Endothelial cell of umbilical vein (primary cell): ENCODE measurements at regions not wholly inside any gene's neighbourhood (a gene's known extent, or its start where the extent isn't known, plus 50 kb on each side); places are given as distances from the start of the nearest gene placed in this dataset.

Source experiments
- BruUV-seq: library from RNA; stranded (reverse); fragments of 400-500 nt; replicated peaks from 2 replicates; lab custom pipeline; 2021; lab: Mats Ljungman, UMichigan
- CTCF ChIA-PET: fragments of 300-600, 350-600 bp; sonication (Branson Sonifier 250); formaldehyde crosslinking; loops from one replicate; lab custom pipeline; 2021; ENCODE audit warnings: antibody characterized with exemption, inconsistent platforms; lab: Charles Lee
- POLR2A ChIA-PET: fragments of 300-600, 350-600 bp; sonication (Branson Sonifier 250); formaldehyde crosslinking; loops from one replicate; lab custom pipeline; 2021; ENCODE audit warnings: antibody characterized with exemption, inconsistent platforms; lab: Charles Lee
- DNase-seq: peaks from one replicate; pipeline ENCODE4 v3.0.0-alpha.2; 2011; ENCODE audit warnings: low read depth, low spot score
- FAIRE-seq: peaks from 2 replicates; lab custom pipeline; 2011; peaks lifted over from hg19 to GRCh38; lab: Jason Lieb, UNC
- H2AFZ ChIP-seq: 2 replicates; pipeline ENCODE4 v1.6.0; 2012; ENCODE audit warnings: low read depth, low read length, control low read depth, inconsistent platforms
- H3K27ac ChIP-seq: 2 replicates; pipeline ENCODE4 v1.5.1; 2011; ENCODE audit warnings: low read depth, mild to moderate bottlenecking, control low read depth, low read length, moderate library complexity; ENCODE audit not compliant: insufficient read depth
- H3K27me3 ChIP-seq, 2 experiments: 2 replicates each; pipeline versions ENCODE4 v1.6.0 to v1.6.1; 2011; ENCODE audit warnings: low read length in 2 of 2, mixed read lengths in 1 of 2; ENCODE audit not compliant: control insufficient read depth in 2 of 2, insufficient read depth in 2 of 2
- H3K36me3 ChIP-seq, 2 experiments: 2 replicates in 1 of 2; 3 replicates in 1 of 2; pipeline ENCODE4 v1.5.1; 2011; ENCODE audit warnings: low read length in 2 of 2, mild to moderate bottlenecking in 1 of 2, moderate library complexity in 1 of 2; ENCODE audit not compliant: control insufficient read depth in 2 of 2, insufficient read depth in 2 of 2; ENCODE audit errors: extremely low read depth in 1 of 2
- H3K4me1 ChIP-seq: 3 replicates; pipeline ENCODE4 v1.5.1; 2011; ENCODE audit warnings: mild to moderate bottlenecking, low read length; ENCODE audit not compliant: control insufficient read depth, insufficient read depth; ENCODE audit errors: extremely low read depth
- H3K4me2 ChIP-seq: 2 replicates; pipeline ENCODE4 v1.6.1; 2011; ENCODE audit warnings: low read length, control low read depth, mixed read lengths; ENCODE audit not compliant: insufficient read depth
- H3K4me3 ChIP-seq, 3 experiments: fragments of 200-600 bp in 1 of 3; sonication (generic), shearing (Covaris generic) in 1 of 3; replicated peaks in 1 of 3; 2 replicates each; pipeline ENCODE4 v1.5.1; 2011 to 2016; ENCODE audit warnings: control low read depth in 3 of 3, low read length in 3 of 3, mild to moderate bottlenecking in 2 of 3, inconsistent platforms in 1 of 3, low read depth in 1 of 3, moderate library complexity in 1 of 3; ENCODE audit not compliant: insufficient read depth in 1 of 3
- H3K79me2 ChIP-seq: 2 replicates; pipeline ENCODE4 v1.6.0; 2012; ENCODE audit warnings: low read length, inconsistent platforms; ENCODE audit not compliant: control insufficient read depth, insufficient read depth
- H3K9ac ChIP-seq: replicated peaks from 2 replicates; pipeline ENCODE3; 2011; ENCODE audit warnings: low read length, control low read depth; ENCODE audit not compliant: insufficient read depth; ENCODE audit errors: extremely low read depth
- H3K9me1 ChIP-seq: replicated peaks from 3 replicates; pipeline ENCODE4 v1.6.0; 2011; ENCODE audit warnings: mild to moderate bottlenecking, low read length; ENCODE audit not compliant: control insufficient read depth, insufficient read depth; ENCODE audit errors: extremely low read depth
- H3K9me3 ChIP-seq: replicated peaks from 2 replicates; pipeline ENCODE4 v1.5.1; 2012; ENCODE audit warnings: low read length, inconsistent platforms; ENCODE audit not compliant: control insufficient read depth, insufficient read depth
- H4K20me1 ChIP-seq: replicated peaks from 2 replicates; pipeline ENCODE3; 2011; ENCODE audit warnings: mild to moderate bottlenecking, low read length; ENCODE audit not compliant: control insufficient read depth, insufficient read depth; ENCODE audit errors: extremely low read depth
- EZH2 ChIP-seq: IDR thresholded peaks from 2 replicates; pipeline ENCODE4 v1.6.1; 2012; ENCODE audit warnings: borderline replicate concordance, low read depth, mild to moderate bottlenecking, moderate library complexity, low read length, inconsistent platforms; ENCODE audit not compliant: severe bottlenecking
- FOS ChIP-seq: IDR thresholded peaks from 2 replicates; pipeline ENCODE4 v1.6.1; 2011; ENCODE audit warnings: mild to moderate bottlenecking, low read length, moderate library complexity, borderline replicate concordance; ENCODE audit not compliant: insufficient read depth
- GATA2 ChIP-seq: IDR thresholded peaks from 2 replicates; pipeline ENCODE4 v1.7.0; 2011; ENCODE audit warnings: low read depth, mild to moderate bottlenecking, moderate library complexity, mixed read lengths, low read length; ENCODE audit not compliant: insufficient read length, insufficient read depth
- JUN ChIP-seq: IDR thresholded peaks from 2 replicates; pipeline ENCODE4 v1.6.1; 2011; ENCODE audit warnings: borderline replicate concordance, low read depth; ENCODE audit not compliant: insufficient read length, insufficient read depth
- MYC ChIP-seq: IDR thresholded peaks from one replicate; pipeline ENCODE4 v1.6.1; 2011; ENCODE audit warnings: mild to moderate bottlenecking, low read depth, low read length
- POLR2A ChIP-seq: IDR thresholded peaks from 2 replicates; pipeline ENCODE4 v1.6.1; 2012; ENCODE audit warnings: low read depth, mild to moderate bottlenecking, control low read depth, low read length
- POLR2AphosphoS5 ChIP-seq: IDR thresholded peaks from 2 replicates; pipeline ENCODE4 v1.6.1; 2012; ENCODE audit warnings: low read depth, mild to moderate bottlenecking, control low read depth, low read length, moderate library complexity; ENCODE audit not compliant: insufficient read depth
- dilution Hi-C: fragments of 300-500 bp; cut with MboI; formaldehyde crosslinking; loops from one replicate; pipeline ENCODE4 v1.15.0; 2019; ENCODE audit warnings: low sequenced_read_pairs; ENCODE audit not compliant: extremely low pct_ligation_motif_present
- intact Hi-C: fragments of 100-400 bp; cut with micrococcal nuclease; formaldehyde crosslinking; loops from one replicate; pipeline ENCODE4 v1.10.0; 2022
- TF ChIP-seq, protein P1 (sequence below): IDR thresholded peaks from 2 replicates; pipeline ENCODE4 v1.6.1; 2011; ENCODE audit not compliant: insufficient read depth, insufficient read length
- TF ChIP-seq, protein P2 (sequence below), 2 donors: IDR thresholded peaks; 1 replicate in 1 of 2; 2 replicates in 1 of 2; pipeline ENCODE4 v1.5.1; 2011; ENCODE audit warnings: low read length in 2 of 2, mild to moderate bottlenecking in 2 of 2, moderate library complexity in 2 of 2, control low read depth in 1 of 2, inconsistent platforms in 1 of 2, low read depth in 1 of 2; ENCODE audit not compliant: insufficient read depth in 1 of 2; ENCODE audit errors: extremely low read depth in 1 of 2

DNA sequence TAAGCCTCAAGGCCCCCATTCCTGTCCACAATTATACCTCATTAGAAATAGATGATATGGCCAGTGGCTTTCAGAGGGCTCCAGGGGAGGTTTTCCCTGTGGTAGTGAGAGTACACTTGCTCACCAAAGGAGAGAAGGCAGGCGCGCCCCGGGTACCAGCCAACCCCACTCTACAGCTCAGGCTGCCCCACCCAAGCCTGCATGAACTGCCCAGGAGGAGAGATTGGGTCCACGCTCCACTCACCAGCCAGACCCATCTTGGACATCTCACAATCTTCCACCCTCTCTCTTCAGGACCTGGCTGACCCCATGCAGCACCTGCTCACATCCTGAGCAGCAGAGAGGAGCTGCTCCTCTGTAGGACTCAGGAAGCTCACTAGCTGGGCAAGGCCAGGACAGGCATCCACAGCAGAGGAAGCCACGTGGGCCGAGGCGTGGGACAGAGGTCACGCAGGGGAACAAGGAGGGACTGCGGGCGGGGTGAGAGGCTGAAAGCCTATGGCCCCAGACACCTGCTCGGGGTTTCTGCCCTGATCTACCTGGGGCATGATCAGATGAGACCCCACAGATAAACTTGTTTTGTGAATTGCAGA lies 53.9 kb upstream of the GLI2 start:
- H3K4me3 ChIP-seq = no peak overlapping the region
- dilution Hi-C loops = no loop called here
- H3K9me3 ChIP-seq = no peaks in the 10 kb centered on the region
- no peak overlapping the region for H3K4me2 ChIP-seq
- FAIRE-seq (no peak), DNase-seq (no peak)
- H3K9me1 ChIP-seq = no peaks in the 10 kb centered on the region
- no peaks in the 10 kb centered on the region for H4K20me1 ChIP-seq
- H2AFZ ChIP-seq = no peak overlapping the region
- POLR2A ChIA-PET = interaction anchor here (0.7 kb wide), 1 partner anchor 418 kb away, joined by 5 read pairs; no protein-coding TSS in a partner anchor
- no peak for TF ChIP-seq MYC
- CTCF ChIA-PET = interaction anchor here (0.6 to 5.8 kb wide), 17 partner anchors 8 to 401 kb away, joined by 3 to 148 read pairs (median 5); no protein-coding TSS in a partner anchor
- no peaks in the 10 kb centered on the region for H3K79me2 ChIP-seq
- H3K27me3 ChIP-seq = peaks cover 8 to 9% of the 10 kb centered on the region in 2 experiments
- intact Hi-C loops = loop anchor here (2.0 to 5.0 kb wide), 2 partner anchors 474 to 571 kb away; no protein-coding TSS in a partner anchor
- no TSS peak for BruUV-seq
- H3K36me3 ChIP-seq = no peaks in the 10 kb centered on the region
- no peaks in the 10 kb centered on the region for H3K4me1 ChIP-seq
- H3K9ac ChIP-seq = no peak overlapping the region
- no peak overlapping the region for H3K27ac ChIP-seq

DNA sequence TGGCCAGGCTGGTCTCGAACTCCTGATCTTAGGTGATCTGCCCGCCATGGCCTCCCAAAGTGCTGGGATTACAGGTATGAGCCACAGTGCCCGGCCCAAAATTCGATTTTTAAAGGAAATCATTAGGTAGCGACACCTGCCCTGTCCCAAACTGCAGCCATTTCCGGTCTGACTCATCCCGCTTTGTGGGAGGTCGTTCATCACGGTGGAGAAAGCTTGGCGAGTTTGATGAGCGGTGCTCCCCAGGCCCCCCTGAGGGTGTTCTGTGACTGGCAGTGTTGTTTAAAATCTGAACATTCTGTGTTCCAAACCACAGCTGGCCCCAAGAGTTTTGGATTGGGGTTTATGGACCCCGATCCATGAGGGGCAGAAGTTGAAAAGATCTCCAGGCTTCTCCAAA lies 53.0 kb upstream of the GLI2 start:
- no peak overlapping the region for H3K27ac ChIP-seq
- ChIA-PET POLR2A (no interaction called here), CTCF (interaction anchor here (0.9 to 5.8 kb wide), 5 partner anchors 336 to 397 kb away, joined by 3 to 148 read pairs (median 9); no protein-coding TSS in a partner anchor)
- DNase-seq (no peak), FAIRE-seq (no peak)
- intact Hi-C loops (loop anchor here (5.0 kb wide), 1 partner anchor 475 kb away; no protein-coding TSS in a partner anchor), dilution Hi-C loops (no loop called here)
- TF ChIP-seq MYC (no peak), POLR2A (no peak), GATA2 (no peak), FOS (no peak), EZH2 (no peak), JUN (no peak), POLR2AphosphoS5 (no peak)
- TF ChIP-seq, protein P1, sequence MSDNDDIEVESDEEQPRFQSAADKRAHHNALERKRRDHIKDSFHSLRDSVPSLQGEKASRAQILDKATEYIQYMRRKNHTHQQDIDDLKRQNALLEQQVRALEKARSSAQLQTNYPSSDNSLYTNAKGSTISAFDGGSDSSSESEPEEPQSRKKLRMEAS = no peak
- TF ChIP-seq, protein P2, sequence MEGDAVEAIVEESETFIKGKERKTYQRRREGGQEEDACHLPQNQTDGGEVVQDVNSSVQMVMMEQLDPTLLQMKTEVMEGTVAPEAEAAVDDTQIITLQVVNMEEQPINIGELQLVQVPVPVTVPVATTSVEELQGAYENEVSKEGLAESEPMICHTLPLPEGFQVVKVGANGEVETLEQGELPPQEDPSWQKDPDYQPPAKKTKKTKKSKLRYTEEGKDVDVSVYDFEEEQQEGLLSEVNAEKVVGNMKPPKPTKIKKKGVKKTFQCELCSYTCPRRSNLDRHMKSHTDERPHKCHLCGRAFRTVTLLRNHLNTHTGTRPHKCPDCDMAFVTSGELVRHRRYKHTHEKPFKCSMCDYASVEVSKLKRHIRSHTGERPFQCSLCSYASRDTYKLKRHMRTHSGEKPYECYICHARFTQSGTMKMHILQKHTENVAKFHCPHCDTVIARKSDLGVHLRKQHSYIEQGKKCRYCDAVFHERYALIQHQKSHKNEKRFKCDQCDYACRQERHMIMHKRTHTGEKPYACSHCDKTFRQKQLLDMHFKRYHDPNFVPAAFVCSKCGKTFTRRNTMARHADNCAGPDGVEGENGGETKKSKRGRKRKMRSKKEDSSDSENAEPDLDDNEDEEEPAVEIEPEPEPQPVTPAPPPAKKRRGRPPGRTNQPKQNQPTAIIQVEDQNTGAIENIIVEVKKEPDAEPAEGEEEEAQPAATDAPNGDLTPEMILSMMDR (IDR thresholded peaks at IDR 0.05; ENCODE audit: extremely low read depth in 1 of 2, insufficient read depth in 1 of 2, low read depth in 1 of 2, low read length in 2 of 2) = no peak
- H3K27me3 ChIP-seq = peaks cover 8% of the 10 kb centered on the region in 2 experiments
- H3K79me2 ChIP-seq = no peaks in the 10 kb centered on the region
- H3K4me2 ChIP-seq = no peak overlapping the region
- BruUV-seq = no TSS peak
- H3K36me3 ChIP-seq = no peaks in the 10 kb centered on the region
- H2AFZ ChIP-seq = no peak overlapping the region
- H3K4me3 ChIP-seq = no peak overlapping the region
- no peaks in the 10 kb centered on the region for H3K4me1 ChIP-seq
- H4K20me1 ChIP-seq = no peaks in the 10 kb centered on the region
- H3K9me1 ChIP-seq = no peaks in the 10 kb centered on the region
- H3K9me3 ChIP-seq = no peaks in the 10 kb centered on the region
- H3K9ac ChIP-seq = no peak overlapping the region
